ENCODE measurements at regions not wholly inside any gene's neighbourhood (a gene's known extent, or its start where the extent isn't known, plus 50 kb on each side); places are given as distances from the start of the nearest gene placed in this dataset.
A peak's percentile ranks its signal among the peaks of the same experiment; 100 is the strongest.

GRCh38 chr17:14793237-14793636 lies 471.9 kb downstream of the PMP22 start:
- in situ Hi-C loops (cut with MboI) (no loop called here), intact Hi-C loops (cut with micrococcal nuclease) (no loop called here)
- CTCF ChIA-PET (ENCODE audit: low intra/inter-chr PET ratio): no interaction called here
- Histone ChIP-seq H3K9me1 (ENCODE audit: control insufficient read depth, insufficient read depth, low read length) (no peaks in the 10 kb centered on the region), H3K4me1 (replicated peaks in 1 of 2; ENCODE audit: control insufficient read depth in 2 of 2, insufficient read depth in 2 of 2, low read length in 2 of 2) (no peaks in the 10 kb centered on the region), H3K4me2 (ENCODE audit: insufficient read depth, low read length) (no peak overlapping the region), H3K36me3 (ENCODE audit: control insufficient read depth, insufficient read depth, low read length) (no peaks in the 10 kb centered on the region), H3K27ac (ENCODE audit: extremely low read depth, low read depth, low read length) (no peak overlapping the region), H3K9me3 (replicated peaks; ENCODE audit: control insufficient read depth, insufficient read depth, low read depth, low read length) (no peaks in the 10 kb centered on the region), H3K27me3 (ENCODE audit: control insufficient read depth in 2 of 2, insufficient read depth in 2 of 2, low read length in 2 of 2) (no peaks in the 10 kb centered on the region), H3K4me3 (no peak overlapping the region), H3K9ac (ENCODE audit: insufficient read depth in 1 of 2, low read depth in 2 of 2, low read length in 2 of 2) (no peak overlapping the region), H4K20me1 (replicated peaks; ENCODE audit: control insufficient read depth, insufficient read depth, low read length) (no peaks in the 10 kb centered on the region), H3K79me2 (ENCODE audit: control insufficient read depth, insufficient read depth, low read length) (no peaks in the 10 kb centered on the region), H2AFZ (ENCODE audit: low read depth, low read length) (no peak overlapping the region)
- no peak for FAIRE-seq
- BruUV-seq (replicated peaks): no TSS peak
- 0% methylated on average over 3 of the region's 3 CpGs for WGBS (ENCODE audit: insufficient coverage, low coverage, missing lambda C conversion rate)
- DNase-seq (ENCODE audit: extremely low read depth in 1 of 4, low spot score in 3 of 4): no peak
- POLR2A ChIA-PET: no interaction called here
- ATAC-seq: no peak
- TF ChIP-seq ZBTB12 (CRISPR knock-in tag; IDR thresholded peaks at IDR 0.05): no peak
- TF ChIP-seq PHF8 (IDR thresholded peaks at IDR 0.05; ENCODE audit: borderline replicate concordance, low read length): no peak
- no peak for TF ChIP-seq NFIC (IDR thresholded peaks at IDR 0.05)
- TF ChIP-seq RBM25 (IDR thresholded peaks at IDR 0.05; ENCODE audit: low read depth, low read length, severe bottlenecking): no peak
- no peak for TF ChIP-seq ZNF124 (CRISPR knock-in tag; IDR thresholded peaks at IDR 0.05)
- TF ChIP-seq TFE3 (CRISPR knock-in tag; IDR thresholded peaks at IDR 0.05): peak; percentile 83
- no peak for TF ChIP-seq CBX8 (IDR thresholded peaks at IDR 0.05; ENCODE audit: borderline replicate concordance, extremely low read depth, low read depth, low read length, poor library complexity, severe bottlenecking)
- no peak for TF ChIP-seq GTF2F1 (IDR thresholded peaks at IDR 0.05; ENCODE audit: low read depth, low read length)
- no peak for TF ChIP-seq ZBTB33 (CRISPR knock-in tag; IDR thresholded peaks at IDR 0.05)
- TF ChIP-seq RBM15 (IDR thresholded peaks at IDR 0.05; ENCODE audit: insufficient read depth, low read length): no peak
- TF ChIP-seq NKRF (IDR thresholded peaks at IDR 0.05; ENCODE audit: borderline replicate concordance): no peak
- 0 out of 2 replicates have a peak, but pooled peaks have one; percentile 15 for TF ChIP-seq USF2 (CRISPR knock-in tag; IDR thresholded peaks at IDR 0.05)
- TF ChIP-seq ZNF277 (CRISPR knock-in tag; IDR thresholded peaks at IDR 0.05; ENCODE audit: borderline replicate concordance): no peak
